GM23248 (cell line): ENCODE measurements at regions not wholly inside any gene's neighbourhood (a gene's known extent, or its start where the extent isn't known, plus 50 kb on each side); places are given as distances from the start of the nearest gene placed in this dataset.

Experiments
- EZH2 ChIP-seq: fragments of 200-600 bp; sonication (generic); IDR thresholded peaks from 2 replicates; pipeline ENCODE4 v1.6.1; 2018; ENCODE audit warnings: antibody characterized with exemption, mild to moderate bottlenecking; ENCODE audit not compliant: insufficient read depth, poor library complexity, severe bottlenecking
- EZH2phosphoT487 ChIP-seq: fragments of 200-600 bp; sonication (generic); IDR thresholded peaks from 2 replicates; pipeline ENCODE4 v1.6.1; 2018; ENCODE audit warnings: antibody characterized with exemption, moderate library complexity, mild to moderate bottlenecking, low read depth; ENCODE audit not compliant: insufficient read depth

DNA sequence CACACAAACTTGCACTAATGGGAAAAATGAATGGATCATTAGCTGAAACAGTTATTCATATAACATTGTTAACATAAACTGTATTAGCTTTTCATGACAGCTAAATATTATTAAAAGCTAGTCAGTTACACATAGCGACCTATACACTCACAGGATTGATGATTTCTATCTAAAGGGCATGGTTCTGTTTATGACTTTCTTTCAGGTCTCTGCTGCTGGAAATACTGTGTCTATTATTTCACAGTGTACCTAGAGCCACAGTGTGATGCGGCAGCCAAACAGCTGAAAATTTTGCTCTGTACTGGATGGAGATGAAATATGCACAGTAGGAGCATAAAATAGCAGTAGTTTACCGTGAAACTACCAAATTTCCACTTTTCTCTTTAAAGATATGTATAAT, 341.1 kb downstream of the FSCB start:
- TF ChIP-seq EZH2, result no peak
- TF ChIP-seq EZH2phosphoT487, result no peak
